Thymus (tissue), 11 donors: ENCODE measurements at regions not wholly inside any gene's neighbourhood (a gene's known extent, or its start where the extent isn't known, plus 50 kb on each side); places are given as distances from the start of the nearest gene placed in this dataset.

Source experiments
- DNase-seq, 9 donors: peaks; one replicate each; pipeline ENCODE4 v3.0.0-alpha.2; 2013; ENCODE audit warnings: low spot score in 9 of 9, low read depth in 6 of 9, missing footprints in 1 of 9
- H3K27ac ChIP-seq, 2 donors: one replicate each; pipeline ENCODE4 v1.5.1; 2013; ENCODE audit warnings: control low read depth in 1 of 2, low read depth in 1 of 2, low read length in 1 of 2, mild to moderate bottlenecking in 1 of 2, moderate library complexity in 1 of 2
- H3K27me3 ChIP-seq, 2 donors: one replicate each; pipeline ENCODE4 v1.5.1; 2013; ENCODE audit warnings: low read length in 1 of 2; ENCODE audit not compliant: control insufficient read depth in 2 of 2, insufficient read depth in 1 of 2
- H3K36me3 ChIP-seq, 2 donors: one replicate each; pipeline ENCODE4 v1.5.1; 2013; ENCODE audit warnings: low read length in 1 of 2, mild to moderate bottlenecking in 1 of 2, moderate library complexity in 1 of 2; ENCODE audit not compliant: control insufficient read depth in 2 of 2, insufficient read depth in 2 of 2
- H3K4me1 ChIP-seq, 2 donors: one replicate each; pipeline ENCODE4 v1.5.1; 2013; ENCODE audit warnings: low read length in 2 of 2; ENCODE audit not compliant: control insufficient read depth in 2 of 2, insufficient read depth in 2 of 2
- H3K4me3 ChIP-seq, 2 donors: one replicate each; pipeline ENCODE4 v1.5.1; 2013; ENCODE audit warnings: low read length in 2 of 2, control low read depth in 1 of 2, mild to moderate bottlenecking in 1 of 2
- H3K9me3 ChIP-seq, 2 donors: one replicate each; pipeline ENCODE4 v1.5.1; 2013; ENCODE audit warnings: low read length in 1 of 2, mild to moderate bottlenecking in 1 of 2; ENCODE audit not compliant: control insufficient read depth in 2 of 2, insufficient read depth in 1 of 2
- WGBS: extraction: QIAGEN DNeasy Blood & Tissue Kit; methylation state at CpG from one replicate; pipeline ENCODE4 v1.1.7; 2013; 5-methylcytosine and 5-hydroxymethylcytosine counted together
- donor health status: healthy.

- Histone ChIP-seq H3K4me3 (no peak overlapping the region), H3K4me1 (no peaks in the 10 kb centered on the region), H3K9me3 (no peaks in the 10 kb centered on the region), H3K27me3 (no peaks in the 10 kb centered on the region), H3K36me3 (no peaks in the 10 kb centered on the region), H3K27ac (no peak overlapping the region)
- no peak for DNase-seq
- WGBS = 98% methylated on average over 3 of the region's 3 CpGs
These were observed 51.0 kb upstream of the MARCHF10 start for GRCh38 chr17:62859146-62859545.
